Brain pericyte (primary cell): ENCODE measurements at regions not wholly inside any gene's neighbourhood (a gene's known extent, or its start where the extent isn't known, plus 50 kb on each side); places are given as distances from the start of the nearest gene placed in this dataset.
"Not testable (repeated sequence)": the region's sequence is repeated elsewhere in the genome, so short reads cannot be mapped to it uniquely, and the experiment has no call there.

Experiments
- DNase-seq: peaks from one replicate; pipeline ENCODE4 v3.0.0-alpha.2; 2012; ENCODE audit warnings: low read depth, low spot score

- DNase-seq: not testable (repeated sequence)
Measured at GRCh38 chr3:106858321-106858720, 518.9 kb upstream of the CCDC54 start.

- no peak for DNase-seq
Measured at GRCh38 chr3:106860182-106860581, 517.1 kb upstream of the CCDC54 start.

- no peak for DNase-seq
Measured at GRCh38 chr3:106862067-106862466, 515.2 kb upstream of the CCDC54 start.

- no peak for DNase-seq
Measured at GRCh38 chr3:106877627-106878026, 499.6 kb upstream of the CCDC54 start.

GRCh38 chr3:106880206-106880605 is 497.0 kb upstream of the CCDC54 start:
- DNase-seq: peak; percentile 5

- DNase-seq: no peak
Measured at GRCh38 chr3:106881186-106881585, 496.1 kb upstream of the CCDC54 start.

- DNase-seq: no peak
Measured at GRCh38 chr3:106882297-106882696, 494.9 kb upstream of the CCDC54 start.

- no peak for DNase-seq
Measured at GRCh38 chr3:106906074-106906473, 471.2 kb upstream of the CCDC54 start.

GRCh38 chr3:106908181-106908938 is 468.9 kb upstream of the CCDC54 start:
- DNase-seq: no peak

GRCh38 chr3:106913111-106913698 is 464.0 kb upstream of the CCDC54 start:
- peak; percentile 2 for DNase-seq

- DNase-seq: no peak
Measured at GRCh38 chr3:106913966-106914365, 463.3 kb upstream of the CCDC54 start.

- no peak for DNase-seq
Measured at GRCh38 chr3:106920609-106921008, 456.6 kb upstream of the CCDC54 start.

- DNase-seq: no peak
Measured at GRCh38 chr3:106929081-106929480, 448.2 kb upstream of the CCDC54 start.

GRCh38 chr3:106930086-106930485 is 447.2 kb upstream of the CCDC54 start:
- DNase-seq: no peak

- DNase-seq: no peak
Measured at GRCh38 chr3:106931904-106932303, 445.3 kb upstream of the CCDC54 start.

- no peak for DNase-seq
Measured at GRCh38 chr3:106936337-106936736, 440.9 kb upstream of the CCDC54 start.

GRCh38 chr3:106942051-106942450 is 435.2 kb upstream of the CCDC54 start:
- no peak for DNase-seq

- DNase-seq: no peak
Measured at GRCh38 chr3:106943071-106943470, 434.2 kb upstream of the CCDC54 start.

- DNase-seq: no peak
Measured at GRCh38 chr3:106945435-106945834, 431.8 kb upstream of the CCDC54 start.

GRCh38 chr3:106946866-106947265 is 430.4 kb upstream of the CCDC54 start:
- DNase-seq: no peak

- DNase-seq: no peak
Measured at GRCh38 chr3:106957029-106957428, 420.2 kb upstream of the CCDC54 start.

GRCh38 chr3:106962993-106963392 is 414.2 kb upstream of the CCDC54 start:
- no peak for DNase-seq

GRCh38 chr3:106963442-106963841 is 413.8 kb upstream of the CCDC54 start:
- DNase-seq: peak; percentile 22
